NCI-H69 (cell line): ENCODE measurements at regions not wholly inside any gene's neighbourhood (a gene's known extent, or its start where the extent isn't known, plus 50 kb on each side); places are given as distances from the start of the nearest gene placed in this dataset.
A peak's percentile ranks its signal among the peaks of the same experiment; 100 is the strongest.
"Not testable (repeated sequence)": the region's sequence is repeated elsewhere in the genome, so short reads cannot be mapped to it uniquely, and the experiment has no call there.

Experiments used
- DNase-seq: peaks from one replicate; lab custom pipeline; 2025; lab: John Stamatoyannopoulos, UW

DNA sequence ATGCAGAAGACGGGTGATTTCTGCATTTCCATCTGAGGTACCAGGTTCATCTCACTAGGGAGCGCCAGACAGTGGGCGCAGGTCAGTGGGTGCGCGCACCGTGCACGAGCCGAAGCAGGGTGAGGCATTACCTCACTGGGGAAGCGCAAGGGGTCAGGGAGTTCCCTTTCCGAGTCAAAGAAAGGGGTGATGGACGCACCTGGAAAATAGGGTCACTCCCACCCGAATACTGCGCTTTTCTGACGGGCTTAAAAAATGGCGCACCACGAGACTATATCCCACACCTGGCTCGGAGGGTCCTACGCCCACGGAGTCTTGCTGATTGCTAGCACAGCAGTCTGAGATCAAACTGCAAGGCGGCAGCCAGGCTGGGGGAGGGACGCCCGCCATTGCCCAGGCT is 1246.0 kb upstream of the PABPC4L start:
- not testable (repeated sequence) for DNase-seq

DNA sequence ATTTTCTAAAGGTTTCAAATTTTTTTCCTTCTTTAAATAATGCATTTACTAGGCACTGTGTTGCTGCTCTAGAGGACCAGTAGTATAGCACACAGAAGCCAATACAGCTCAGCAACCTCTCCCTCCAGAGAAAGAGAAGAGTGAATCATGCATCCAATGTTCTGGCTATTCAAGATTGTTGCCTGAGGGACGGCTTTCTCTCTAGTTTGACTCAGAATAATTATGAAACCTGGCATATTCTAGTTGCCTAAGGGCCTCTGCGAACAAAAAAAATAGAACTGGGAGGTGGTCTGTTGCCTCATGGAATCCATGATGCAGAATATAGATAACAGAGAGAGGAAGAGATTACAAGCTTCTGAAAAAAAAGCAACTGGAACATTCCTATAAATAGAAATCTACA is 1233.3 kb upstream of the PABPC4L start:
- DNase-seq, result no peak

DNA sequence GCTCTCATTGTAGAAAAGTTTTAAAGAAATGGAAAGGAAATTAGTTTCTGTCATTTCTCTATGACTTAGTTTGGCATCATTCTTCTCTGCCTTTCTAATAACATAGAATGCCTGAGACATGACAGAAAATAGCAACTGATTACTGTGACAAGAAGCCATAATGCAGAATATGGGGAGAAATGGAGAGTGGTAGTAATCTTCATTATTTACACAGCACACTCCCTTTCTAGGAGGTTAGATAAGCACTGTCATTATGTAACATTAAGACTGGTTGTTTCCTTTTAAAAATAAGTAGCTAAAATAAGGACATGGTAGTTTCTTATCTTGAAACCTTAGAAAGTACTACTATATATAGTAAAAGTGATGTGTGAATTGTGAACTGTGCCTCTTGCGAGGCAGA is 1227.9 kb upstream of the PABPC4L start:
- DNase-seq, result peak; percentile 12

DNA sequence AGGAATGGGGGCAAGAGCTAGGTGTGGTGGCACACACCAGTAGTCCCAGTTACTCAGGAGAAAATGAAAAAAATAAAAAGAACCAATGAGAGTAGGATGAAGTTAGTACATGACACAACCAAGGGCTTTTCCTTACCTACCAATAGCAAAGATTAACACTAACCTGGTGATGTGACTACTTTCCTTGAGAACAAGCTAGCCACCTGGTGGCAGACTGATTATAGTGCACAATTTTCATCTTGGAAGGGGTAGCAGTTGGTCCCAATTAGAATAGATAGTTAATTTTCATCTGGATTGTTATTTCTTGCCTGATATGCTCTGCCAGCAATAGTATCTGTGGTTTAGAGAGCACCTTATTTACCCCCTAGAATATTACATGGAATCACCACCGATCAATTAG is 1216.8 kb upstream of the PABPC4L start:
- peak; percentile 59 for DNase-seq

DNA sequence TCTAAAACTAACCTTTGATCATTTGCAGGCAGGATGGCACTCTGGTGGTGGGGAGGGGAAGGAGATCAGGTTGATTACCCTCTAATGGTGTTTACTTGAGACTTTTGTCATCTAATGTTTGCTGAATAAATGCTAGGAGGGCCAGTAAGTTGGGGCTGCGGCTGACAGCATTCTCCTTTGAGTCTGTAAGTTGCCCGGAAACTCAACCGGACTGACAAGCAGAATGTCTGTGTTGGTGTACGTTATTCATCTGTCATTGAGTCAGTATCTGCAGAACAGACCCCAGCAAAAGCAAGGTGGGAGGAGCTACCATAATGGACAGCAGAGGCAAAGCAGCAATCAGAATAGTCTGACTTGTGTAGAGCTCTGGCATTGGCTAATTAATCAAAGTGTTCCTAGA is 1210.6 kb upstream of the PABPC4L start:
- no peak for DNase-seq

DNA sequence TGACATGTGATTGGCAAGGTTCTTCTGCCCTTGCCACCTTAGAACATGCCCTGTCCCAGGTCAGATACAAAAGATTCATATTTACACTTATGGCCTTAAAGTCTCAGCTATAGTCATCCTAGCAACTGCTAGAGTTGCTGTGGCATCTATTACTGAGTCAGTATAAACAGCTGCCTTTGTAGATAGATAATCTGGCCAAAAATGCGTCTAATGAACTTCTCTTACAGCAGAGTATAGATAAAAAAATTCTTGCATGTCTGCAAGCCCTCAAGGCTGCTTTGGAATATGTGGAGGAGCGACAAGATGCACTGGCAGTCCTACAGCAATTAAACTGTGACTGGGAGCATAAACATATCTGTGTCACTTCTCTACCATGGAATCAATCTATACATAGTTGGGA is 1209.7 kb upstream of the PABPC4L start:
- DNase-seq, result no peak

DNA sequence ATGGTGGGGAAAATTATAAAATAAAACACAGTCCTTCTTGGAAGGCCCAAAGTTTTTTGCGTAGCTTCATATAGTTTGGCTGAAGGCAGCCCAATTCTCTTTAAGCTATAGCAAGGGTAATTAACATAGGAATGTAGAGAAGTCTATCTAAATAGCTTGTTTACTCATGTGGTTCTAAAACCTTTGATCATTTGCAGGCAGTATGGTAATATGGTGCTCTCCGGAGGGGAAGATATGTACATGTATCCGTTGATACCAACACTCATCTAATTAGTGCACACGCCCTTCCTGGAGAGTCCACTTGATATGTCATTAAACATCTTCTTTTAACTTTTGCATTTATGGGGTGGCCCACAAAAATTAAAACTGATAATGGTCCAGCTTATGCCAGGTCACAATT is 1207.7 kb upstream of the PABPC4L start:
- DNase-seq, result not testable (repeated sequence)

DNA sequence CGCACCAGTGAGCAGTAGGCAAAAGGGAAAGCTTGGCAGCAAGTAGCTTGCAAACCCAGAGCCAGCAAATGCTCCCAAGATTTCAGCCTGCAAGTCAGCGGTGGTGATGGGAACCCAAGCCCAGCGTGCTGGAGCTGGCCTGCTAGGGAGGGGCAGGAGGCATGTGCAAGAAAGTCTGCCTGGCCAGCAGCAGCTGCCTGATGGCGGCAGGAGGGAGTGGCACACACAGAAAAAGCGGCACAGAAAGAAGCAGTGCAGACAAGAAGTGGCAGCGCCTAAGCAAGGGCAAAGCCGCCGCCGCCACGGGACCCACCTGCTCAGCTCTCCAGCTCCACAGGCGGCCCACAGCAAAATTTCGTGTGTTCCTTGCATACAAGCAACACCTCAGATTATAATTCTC is 1206.5 kb upstream of the PABPC4L start:
- DNase-seq, result no peak

DNA sequence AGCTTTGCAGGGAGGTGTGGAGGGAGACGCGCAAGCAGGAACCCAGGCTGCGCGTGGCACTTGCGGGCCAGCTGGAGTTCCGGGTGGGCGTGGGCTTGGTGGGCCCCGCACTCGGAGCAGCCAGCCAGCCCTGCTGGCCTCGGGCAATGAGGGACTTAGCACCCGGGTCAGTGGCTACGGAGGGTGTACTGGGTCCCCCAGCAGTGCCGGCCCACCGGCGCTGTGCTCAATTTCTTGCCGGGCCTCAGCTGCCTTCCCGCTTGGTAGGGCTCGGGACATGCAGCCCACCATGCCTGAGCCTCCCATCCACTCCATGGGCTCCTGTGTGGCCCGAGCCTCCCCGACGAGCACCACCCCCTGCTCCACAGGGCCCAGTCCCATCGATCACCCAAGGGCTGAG is 1205.0 kb upstream of the PABPC4L start:
- not testable (repeated sequence) for DNase-seq

DNA sequence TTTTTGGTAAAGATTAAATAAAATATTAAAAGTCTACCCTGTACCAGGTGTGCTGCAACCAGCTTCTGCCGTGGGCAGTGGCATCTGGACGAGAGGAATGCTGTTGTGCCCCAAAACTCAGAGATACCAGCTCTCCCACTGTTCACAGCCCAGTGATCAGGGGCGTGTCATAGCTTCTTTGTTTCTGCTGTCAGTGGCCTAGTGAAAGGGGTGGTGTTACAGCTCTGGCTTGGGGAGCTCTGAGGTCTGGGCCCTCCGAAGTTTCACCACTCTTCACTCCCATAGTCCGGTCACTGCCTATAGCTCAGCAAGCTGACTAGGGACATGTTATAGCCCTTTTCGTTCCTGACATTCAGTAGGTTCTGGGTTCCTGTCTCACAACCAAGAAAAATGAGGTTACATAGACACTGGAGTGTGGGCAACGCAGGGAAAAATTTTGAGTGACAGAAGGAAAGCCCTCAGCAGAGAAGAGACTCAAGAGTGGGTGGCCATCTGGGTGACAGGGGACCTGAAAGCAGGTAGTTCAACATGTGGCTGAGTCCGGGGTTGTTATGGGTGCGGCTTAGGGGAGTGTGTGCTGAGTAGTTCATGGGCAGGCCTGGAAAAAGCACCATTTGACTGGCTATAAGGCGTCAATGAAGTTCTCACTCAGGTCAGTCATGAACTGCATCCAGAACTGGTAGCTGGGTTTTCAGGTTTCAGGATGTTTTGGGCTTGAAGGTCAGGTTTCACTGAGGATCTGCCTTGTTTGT is 1184.4 kb upstream of the PABPC4L start:
- DNase-seq, result no peak

DNA sequence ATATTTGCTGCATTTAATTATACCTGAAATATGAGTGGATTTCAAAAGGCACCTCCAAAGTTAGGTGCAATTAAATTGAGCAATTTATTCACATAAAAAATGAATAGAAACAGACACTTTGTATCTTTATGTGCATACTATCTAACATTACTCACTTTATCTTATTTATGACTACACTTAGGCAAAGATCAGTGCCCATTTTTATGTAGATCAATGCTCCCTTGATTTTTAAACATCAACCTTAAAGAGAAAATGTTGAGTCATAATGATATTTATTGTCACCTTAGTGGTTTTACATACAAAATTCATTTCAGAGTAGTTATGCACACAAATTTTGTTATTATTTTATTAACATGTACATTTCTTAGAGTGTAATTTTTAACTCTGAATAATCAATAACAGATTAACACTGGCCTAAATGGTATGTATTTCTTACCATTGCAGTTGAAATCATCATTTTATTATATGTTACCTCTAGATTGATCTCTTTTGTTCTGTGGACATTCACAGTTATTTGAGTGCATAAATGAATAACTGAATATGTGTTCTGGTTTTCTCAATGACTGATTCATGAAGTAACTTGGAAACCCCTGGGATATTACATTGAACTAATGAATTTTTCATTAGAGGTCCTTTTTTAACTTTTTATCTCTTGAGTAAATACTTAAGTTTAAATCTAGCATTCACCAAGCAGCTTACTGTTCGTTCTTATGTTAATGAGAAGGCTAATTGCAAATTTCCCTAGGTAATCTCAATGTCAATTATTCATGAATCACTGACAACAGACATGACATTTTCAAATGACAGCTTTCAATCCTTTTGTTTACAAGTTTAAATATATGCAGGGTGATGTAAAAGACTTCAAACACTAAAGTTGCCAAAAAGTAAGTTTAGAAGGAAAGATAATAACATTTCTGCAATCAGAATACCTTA is 1182.0 kb upstream of the PABPC4L start:
- no peak for DNase-seq

DNA sequence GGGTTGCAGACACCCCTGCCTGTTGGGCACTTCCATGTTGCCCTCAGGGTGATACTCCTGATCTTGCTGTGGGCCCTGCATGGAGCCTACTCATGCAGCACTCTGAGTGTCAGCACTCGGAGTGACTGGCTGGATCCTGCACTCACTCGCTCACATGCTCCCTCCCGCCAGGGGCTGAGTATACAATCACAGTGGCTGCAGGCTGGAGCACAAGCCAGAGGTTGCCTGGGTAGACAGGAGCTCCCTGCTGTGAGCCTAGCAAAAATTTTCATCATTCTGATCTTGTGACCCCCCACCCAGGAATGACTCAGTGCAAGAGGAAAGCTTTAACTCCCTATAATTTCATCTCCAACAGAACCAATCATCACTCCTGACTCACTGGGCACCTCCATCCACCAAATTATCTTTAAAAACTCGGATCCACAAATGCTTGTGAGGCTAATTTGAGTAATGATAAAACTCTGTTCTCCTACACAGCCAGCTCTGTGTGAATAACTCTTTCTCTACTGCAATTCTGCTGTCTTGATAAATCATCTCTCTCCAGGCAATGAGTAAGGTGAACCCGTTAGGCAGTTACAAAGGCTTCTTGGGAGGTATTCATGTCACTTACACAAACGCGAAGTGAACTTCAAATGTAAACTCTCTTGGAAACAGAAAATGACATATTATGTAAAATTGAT is 1180.8 kb upstream of the PABPC4L start:
- DNase-seq, result peak; percentile 49

DNA sequence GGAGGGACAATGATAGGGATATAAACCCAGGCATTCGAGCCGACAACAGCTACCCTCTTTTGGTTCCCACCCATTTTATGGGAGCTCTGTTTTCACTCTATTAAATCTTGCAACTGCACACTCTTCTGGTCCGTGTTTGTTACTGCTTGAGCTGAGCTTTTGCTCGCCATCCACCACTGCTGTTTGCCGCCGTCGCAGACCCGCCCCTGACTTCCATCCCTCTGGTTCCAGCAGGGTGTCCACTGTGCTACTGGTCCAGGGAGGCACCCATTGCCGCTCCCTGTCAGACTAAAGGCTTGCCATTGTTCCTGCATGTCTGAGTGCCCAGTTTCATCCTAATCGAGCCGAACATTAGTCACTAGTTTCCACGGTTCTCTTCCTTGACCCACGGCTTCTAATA is 1170.5 kb upstream of the PABPC4L start:
- no peak for DNase-seq

DNA sequence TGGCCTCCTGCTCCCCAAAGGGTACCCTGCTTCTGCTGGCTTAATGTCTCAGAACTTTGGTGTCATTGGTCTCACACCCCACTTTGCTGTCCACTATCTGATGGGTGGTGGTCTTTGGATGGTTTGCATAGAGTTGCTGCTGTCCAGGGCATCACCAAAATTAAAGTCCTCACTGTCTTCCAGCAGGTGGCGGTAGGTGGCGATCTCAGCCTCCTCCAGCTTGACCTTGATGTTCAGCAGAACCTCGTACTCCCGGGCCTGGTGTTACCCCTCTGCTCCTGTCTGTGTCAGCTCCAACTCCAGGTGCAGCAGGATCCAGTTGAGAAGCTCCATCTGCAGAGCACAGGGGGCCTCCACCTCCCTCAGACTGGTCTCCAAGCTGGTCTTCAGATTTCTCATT is 1169.5 kb upstream of the PABPC4L start:
- DNase-seq, result no peak

DNA sequence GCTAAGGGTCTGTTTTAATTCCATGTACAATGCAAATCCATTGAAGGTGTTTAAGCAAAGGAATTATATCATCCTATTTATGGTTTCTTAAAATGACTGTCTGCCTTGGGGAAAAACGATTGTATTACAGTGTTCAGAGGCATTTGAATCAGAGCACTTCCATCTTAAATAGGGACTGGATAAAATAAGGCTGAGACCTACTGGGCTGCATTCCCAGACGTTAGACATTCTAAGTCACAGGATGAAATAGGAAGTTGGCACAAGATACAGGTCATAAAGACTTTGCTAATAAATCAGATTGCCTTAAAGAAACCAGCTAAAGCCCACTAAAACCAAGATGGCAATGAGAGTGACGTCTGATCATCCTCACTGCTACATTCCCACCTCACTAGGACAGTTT is 1167.2 kb upstream of the PABPC4L start:
- no peak for DNase-seq

DNA sequence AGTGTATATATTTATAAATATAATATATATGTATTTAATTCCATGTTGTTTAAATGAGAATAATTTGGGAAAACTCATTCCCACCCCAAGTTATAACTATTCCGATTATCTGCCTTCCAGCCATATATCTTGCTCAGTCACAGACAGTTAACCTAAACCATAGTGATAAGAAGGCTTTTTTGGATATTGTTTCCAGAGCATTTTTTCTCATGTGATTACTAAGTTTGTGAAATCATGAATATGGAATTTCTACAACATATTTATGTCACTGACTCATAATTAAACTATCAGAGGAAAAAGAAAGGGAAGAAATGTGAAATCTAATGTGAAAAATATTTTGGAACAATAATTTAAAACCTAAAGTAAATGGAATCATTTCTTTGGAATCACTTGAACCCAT is 1163.5 kb upstream of the PABPC4L start:
- no peak for DNase-seq

DNA sequence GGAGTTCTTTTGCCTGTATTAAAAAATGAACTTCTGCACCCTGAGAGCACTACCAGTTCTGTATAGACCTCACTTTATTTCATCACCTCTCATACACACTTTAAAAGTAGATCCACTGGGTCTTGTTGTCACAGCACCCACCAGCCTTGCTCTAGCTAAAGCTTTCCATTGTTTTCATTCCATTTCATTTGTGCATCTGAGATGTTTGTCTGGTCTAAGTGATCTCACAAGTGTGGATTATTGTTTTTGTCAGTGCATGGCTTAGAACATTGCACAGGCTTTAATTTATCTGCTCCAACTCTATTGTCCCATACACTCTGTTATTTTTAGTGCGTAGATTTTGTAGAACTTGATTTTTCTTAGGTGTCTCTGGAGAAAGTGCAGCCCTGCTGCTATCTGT is 1157.5 kb upstream of the PABPC4L start:
- DNase-seq, result peak; percentile 34

DNA sequence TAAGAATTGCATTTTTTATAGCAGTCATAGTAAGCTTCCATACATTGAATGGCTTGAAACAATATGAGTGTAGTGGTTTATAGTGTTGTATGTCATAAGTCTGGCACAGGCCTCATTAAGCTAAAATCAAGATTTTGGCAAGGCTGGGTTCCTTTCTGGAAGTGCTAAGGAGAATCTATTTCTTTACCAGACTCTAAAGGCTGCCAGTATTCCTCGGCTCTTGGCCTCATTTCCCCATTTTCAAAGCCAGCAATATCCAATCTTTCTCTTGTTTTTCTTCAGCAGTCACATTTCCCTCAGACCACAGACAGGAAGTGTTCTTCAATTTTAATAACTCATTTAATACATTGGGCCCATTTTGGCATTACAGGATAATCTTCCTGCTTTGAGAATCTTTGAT is 1155.5 kb upstream of the PABPC4L start:
- no peak for DNase-seq

DNA sequence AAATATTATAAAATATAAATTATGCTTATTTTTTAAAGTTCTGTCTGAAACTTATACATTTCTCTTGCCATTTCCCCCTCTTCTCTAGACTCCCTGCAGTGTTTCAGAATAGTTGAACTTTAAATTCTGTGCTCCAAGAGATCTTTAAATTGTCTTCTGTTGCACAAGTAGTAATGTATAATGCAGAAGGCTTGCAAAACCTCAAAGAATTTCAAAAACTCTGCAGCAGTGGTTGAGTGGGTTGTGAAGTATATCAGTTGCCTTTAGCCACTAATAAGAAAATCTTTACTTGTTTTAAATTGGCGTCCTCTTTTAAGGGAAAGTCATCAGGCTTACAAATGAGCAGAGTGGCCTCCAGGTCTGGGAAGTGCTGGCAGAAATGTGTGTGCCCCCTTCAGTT is 1153.3 kb upstream of the PABPC4L start:
- DNase-seq, result no peak

DNA sequence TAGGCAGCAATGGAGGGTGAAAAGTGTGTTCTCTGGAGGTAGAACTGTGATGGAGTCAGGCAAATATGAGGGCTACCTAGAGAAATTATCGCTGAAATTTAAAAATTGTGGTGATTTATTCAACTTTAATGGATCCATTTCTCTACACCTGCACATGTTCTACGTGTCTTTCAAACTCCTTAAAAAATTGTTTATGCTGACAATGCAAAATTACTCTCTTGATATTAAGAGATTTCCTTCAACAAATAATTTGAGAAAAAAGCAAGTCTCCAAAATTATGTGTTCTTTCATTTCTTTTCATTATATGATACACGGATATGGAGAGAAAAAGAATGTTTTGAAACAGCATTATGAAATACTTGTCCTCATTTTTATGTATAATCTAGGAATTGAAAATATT is 1151.4 kb upstream of the PABPC4L start:
- DNase-seq, result no peak

DNA sequence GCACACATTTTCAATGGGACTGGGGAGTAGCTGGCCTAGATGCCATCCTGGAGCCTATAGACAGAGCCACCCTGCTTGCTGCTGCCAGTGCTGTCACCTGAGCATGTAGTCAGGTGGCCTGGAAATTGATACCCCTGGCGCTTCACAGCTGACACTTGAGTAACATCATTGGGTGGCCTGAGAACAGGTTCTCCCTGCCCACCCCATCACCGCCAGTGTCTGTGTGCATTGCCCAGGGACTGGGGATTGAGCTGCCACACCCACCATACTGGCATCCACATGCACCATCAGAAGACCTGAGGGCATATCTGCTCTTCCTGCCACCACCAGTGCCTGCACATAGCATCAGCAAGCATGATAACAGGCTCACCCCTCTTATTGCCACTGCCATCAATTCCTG is 1142.9 kb upstream of the PABPC4L start:
- no peak for DNase-seq

DNA sequence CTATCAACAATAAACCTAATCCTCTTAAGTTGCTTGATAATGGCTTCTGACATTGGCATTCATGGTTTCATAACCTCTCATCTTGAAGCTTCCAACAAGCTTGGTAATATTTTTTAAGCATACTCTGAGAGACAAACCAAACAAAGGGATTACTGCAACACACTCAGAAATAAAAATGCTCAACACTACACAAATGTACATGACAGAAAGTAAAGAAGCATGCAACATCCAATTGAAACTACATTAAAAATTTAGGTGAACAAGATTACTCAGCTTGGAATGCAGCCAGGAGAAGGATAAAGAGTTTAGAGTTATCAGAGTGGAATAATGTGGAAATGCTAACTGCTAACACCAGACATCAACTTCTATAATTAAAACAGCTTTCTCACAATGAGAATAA is 1136.6 kb upstream of the PABPC4L start:
- DNase-seq, result no peak

DNA sequence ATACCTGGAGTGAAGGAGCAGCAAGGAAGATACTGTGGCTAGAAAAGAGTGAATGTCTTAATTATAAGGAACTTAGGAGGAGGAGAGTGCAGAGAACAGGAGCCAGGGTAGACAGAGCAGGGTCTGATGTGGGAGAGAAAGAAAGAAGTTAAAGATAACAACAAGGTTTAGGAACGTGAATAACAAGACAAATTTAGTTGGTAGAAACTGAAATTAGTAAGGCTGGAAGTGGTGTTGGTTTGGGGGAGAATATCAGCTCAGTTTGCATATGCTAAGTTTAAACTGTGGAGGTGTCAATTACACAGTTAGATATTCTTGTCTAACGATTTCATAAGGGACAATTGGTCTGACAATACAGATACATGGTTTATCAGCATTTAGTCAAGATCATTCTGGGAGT is 1123.7 kb upstream of the PABPC4L start:
- DNase-seq, result peak; percentile 48
